Fibroblast of gingiva (primary cell): ENCODE measurements at regions not wholly inside any gene's neighbourhood (a gene's known extent, or its start where the extent isn't known, plus 50 kb on each side); places are given as distances from the start of the nearest gene placed in this dataset.

ENCODE experiments used
- DNase-seq: peaks from one replicate; pipeline ENCODE4 v3.0.0-alpha.2; 2011; ENCODE audit warnings: low read depth

DNA sequence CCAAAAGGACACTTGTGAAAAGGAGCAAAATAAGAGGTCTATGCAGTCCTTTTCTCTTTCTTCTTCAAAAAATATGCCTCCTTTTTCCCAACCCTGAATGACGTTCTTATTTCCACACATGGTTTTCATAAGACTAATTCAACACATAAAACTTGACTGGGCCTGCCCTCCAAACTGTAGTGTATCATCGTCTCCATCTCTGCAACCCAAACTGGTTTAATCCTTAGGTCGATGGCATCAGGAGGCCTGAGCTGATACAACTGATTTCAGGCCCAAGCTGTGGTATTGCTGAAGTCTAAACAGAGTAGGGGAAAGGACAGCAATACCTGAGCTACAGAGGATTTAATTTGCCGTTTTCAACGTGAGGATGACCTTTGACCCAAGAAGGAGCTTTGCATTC lies 130.0 kb upstream of the MTNR1B start:
- DNase-seq: no peak

DNA sequence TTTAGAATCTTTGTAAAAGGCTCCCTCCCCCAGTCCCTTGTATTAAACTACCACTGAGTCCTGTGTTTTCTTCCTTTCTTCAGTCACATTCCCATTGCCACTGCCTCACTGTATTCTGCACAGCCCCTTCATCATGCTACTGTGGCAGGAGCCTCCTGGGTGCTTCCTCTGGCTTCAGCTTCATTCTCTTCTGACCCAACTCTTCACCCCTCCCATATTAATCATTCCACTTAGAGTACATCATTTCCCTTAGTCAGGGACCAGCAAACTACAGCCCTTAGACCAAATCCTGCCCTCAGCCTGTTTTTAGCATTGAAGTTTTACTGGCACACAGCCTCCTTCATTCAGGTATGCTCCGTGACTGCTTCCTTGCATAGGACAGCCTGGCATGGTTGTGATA lies 127.7 kb upstream of the MTNR1B start:
- no peak for DNase-seq

DNA sequence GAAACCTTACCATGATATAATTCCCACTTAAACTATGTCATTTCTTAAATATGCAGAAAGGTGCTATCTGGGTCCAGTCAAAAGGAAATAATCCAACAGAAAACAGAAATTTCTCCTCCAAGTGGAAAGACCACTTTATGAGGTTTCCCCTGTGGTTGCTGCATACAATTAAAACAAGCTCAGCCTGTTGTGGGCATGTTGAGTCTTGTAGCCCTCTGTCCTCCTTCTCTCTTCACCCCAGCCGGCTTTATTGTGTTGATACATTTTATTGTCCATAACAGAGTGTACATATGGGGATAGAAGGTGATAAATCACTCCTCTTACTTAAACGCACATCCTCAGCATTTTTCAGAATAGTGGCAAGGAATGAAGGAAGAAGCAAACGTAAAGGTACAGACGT lies 126.0 kb upstream of the MTNR1B start:
- DNase-seq: no peak

DNA sequence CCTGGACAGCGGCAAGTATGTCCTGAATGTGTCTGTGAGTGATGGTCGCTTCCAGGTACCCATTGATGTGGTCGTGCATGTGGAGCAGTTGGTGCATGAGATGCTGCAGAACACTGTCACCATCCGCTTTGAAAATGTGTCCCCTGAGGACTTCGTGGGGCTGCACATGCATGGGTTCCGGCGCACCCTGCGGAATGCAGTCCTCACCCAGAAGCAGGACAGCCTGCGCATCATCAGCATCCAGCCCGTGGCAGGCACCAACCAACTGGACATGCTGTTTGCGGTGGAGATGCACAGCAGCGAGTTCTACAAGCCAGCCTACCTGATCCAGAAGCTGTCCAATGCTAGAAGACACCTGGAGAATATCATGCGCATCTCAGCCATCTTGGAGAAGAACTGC lies 125.3 kb upstream of the MTNR1B start:
- no peak for DNase-seq

DNA sequence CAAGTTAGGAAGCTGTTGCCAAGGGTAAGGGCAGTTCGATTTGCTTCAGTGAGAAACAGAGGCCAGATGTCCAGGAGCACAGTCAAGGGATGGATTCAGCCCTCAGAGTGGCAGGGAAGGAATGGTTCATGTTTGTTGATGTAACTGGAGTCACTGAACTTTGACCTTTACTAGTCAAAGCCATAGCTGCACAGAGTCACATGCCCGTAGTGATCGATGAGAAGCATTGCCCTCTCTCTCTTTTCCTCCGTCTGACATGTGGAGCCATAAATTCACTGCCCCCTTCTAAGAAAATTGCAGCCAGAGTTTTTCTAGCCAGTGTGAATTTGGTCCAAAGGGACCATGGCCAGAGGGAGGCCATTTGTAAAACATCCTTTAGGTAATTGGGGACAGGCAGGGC lies 124.1 kb upstream of the MTNR1B start:
- DNase-seq: no peak

DNA sequence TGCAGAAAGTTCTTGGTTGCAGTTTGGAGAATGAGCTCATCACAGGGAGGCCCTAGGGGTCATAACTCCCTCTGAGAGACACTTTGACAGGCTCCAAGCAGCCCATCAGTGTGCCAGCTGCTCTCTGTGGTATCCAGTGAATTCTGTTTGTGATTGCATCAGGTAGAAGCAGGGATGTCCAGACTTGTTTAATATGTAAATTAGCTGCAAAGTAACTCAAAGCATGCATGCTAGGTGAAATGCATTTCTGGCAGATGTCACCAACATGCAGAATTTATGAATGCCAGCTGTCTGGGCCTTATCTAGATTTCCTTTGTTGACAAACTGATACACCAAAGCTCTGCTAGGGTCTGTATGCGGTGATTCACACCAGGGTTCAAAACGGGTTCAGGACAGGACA lies 123.6 kb upstream of the MTNR1B start:
- no peak for DNase-seq

DNA sequence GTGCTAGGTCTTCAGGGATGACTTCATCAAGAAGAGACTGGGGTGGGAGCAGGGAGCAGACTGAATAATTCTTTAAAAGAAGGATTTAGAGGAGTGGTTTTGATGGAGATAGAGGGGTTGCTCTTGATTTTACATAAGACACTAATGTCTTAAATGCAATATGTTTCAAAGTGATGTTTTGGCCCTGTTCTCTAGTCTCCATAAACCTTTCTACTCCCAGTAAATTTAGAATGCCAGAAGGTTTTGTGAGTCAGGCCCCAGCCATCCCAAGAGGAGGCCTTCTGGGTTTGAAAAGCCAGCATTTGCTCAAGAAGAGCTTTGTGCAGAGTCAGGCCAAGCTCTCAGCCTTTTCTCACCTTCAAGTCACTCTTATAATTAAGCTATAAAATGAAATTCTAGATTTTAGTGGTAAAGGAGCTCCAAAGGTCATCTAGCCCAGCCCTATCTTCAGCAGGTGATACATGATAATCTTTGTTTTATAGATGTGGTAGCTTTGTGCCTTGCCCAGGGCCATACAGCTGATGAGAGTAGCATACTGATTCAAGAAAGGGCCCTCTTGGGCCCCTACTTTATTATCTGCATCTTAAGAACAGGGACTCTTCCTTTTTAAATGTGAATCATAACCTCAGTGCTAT lies 122.8 kb upstream of the MTNR1B start:
- DNase-seq: no peak

DNA sequence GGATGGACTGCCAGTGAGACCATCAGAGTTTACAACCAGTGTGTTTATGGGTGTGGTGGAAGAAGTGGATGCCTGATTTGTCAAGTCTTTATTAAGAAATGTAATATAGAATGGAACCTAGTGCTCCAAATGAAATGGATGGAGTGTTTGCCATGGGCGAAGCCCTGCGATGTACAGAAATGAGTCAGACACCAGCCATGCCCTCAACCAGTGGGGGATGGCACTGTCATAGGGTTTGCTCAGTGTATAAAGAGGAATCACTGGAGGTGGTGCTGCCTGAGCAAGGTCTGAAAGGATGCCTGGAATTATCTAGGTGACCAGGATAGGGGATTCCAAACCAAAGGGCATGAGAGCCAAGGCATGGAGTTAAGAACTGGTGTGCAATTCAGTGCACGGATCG lies 120.9 kb upstream of the MTNR1B start:
- DNase-seq: no peak

DNA sequence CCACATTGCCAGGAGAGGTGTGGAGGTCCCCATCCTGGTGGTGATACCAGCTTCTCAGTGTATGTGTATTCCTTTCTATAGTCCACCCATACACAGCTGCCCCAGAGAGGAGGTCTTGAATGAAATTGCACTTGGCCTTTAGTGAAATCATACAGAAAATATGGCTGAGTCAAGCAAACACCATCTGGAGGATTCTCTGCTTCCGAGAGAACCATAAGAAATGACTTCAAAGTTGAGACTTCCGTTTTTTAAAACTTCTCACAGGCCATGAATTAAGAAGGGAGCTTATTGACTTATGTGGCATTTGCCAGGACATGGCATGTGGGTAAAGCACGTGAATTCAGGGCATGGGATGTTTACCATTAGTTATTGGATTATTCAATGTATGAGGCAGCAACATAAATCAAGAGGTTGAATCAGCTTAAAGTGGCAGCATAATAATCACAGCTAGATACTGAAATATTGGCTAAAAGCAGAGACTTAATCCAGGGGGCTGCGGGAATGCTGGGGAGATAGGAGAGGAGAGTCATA lies 119.1 kb upstream of the MTNR1B start:
- no peak for DNase-seq

DNA sequence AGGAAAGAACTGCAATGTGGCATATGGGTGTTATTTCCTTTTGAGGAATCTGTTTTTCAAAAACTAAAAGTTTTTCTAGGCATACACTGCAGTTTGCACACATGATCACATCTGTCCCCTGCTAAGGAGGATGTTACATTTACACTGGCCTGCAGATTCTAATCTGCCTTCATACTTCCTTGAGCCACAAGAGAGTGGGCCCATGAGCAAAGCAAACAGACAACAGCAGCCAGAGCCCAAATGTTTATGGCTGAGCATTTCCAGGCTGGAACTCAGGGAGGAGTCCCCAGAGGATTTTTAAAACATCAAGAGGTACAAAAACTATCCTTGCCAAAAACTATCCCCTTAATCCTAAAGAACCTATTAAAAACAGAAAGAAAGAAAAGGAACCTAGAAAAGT lies 117.2 kb upstream of the MTNR1B start:
- DNase-seq: no peak

DNA sequence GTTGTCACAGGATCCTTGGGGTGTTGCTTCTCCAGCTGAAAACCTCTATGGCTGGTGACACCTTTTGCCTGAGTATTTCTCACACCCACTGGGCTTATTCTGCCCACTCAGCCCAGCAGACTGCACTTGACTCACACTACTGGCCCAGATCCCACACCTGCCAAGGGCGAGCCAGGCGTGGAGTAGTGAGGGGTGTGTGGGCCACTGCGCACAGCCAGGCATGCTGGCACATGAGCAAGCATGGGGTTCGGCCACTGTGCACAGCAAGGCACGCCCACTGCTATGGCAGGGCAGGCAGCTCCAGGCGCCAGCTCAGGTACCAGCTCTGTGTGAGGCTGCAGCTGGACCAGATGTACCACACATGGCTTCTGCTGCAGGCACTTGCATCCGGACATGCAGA lies 116.5 kb upstream of the MTNR1B start:
- DNase-seq: no peak

DNA sequence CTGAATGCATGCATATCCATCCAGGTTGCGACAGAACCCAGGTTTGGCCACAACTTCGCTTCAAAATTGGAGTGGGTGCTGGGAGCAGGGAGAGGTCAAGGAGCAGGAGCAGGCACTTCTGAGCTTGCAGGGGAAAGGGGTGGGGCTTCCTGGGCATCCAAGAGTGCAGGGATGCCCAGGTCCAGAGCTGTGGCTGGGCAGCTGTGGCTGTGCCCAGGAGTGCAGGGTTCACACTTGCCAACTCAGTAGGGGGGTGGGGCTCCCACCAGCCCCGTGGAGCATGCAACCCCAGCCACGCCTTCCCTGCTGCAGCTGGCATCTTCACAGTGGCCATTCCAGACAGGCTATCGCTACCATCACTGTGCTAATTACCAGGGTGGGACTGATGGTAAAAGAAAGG lies 115.3 kb upstream of the MTNR1B start:
- DNase-seq: no peak

DNA sequence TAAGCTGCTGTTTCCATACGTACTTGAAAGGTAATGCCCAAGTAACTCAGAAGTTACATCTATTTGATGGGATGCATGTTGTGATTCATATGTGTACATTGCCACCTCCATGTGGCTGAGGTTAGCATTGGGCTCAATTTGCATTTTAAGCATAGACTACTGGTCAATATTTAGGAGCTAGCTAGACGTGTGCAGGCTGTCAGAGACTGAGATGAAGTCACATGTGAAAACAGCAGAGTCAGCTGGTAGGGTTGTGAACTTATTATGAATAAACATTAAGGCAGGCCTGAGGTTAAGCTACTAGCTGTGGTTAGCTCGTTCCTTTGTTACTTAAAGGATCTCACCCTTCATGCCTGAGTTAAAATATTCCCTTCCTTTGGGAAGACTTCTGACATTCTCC lies 114.5 kb upstream of the MTNR1B start:
- DNase-seq: no peak

DNA sequence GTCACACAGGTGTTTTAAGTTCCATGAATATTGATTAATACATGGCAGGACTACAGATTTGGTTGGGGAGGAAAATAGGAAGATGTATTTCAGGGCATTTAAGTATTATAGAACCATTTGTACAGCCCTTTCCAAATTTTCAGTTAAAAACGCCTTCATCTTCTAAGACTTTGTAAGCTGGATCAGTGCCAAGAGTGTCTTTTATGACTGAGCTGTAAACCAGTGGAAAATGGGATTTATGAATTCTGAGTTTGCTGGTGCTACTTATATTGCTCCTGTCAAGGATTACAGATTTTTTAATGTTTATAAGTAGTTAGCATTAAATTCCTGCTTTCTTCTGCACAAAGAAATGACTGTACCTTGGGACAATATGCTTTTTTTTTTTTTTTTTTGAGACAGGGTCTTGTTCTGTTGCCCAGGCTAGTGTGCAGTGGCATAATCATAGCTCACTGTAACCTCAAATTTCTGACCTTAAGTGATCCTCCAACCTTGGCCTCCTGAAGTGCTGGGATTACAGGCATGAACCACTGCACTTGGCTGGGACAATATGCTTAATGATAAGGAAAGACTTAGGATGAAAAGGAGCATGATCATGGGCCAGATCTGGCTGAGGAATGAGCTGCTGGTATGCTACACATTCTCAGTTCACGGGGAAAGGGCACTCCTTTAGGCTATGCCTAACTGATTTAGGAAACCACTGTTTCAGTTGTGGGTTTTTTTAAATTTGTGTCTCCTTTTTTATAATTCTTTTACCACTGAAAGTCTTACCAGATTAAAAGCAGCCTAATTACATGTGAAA lies 113.6 kb upstream of the MTNR1B start:
- no peak for DNase-seq

DNA sequence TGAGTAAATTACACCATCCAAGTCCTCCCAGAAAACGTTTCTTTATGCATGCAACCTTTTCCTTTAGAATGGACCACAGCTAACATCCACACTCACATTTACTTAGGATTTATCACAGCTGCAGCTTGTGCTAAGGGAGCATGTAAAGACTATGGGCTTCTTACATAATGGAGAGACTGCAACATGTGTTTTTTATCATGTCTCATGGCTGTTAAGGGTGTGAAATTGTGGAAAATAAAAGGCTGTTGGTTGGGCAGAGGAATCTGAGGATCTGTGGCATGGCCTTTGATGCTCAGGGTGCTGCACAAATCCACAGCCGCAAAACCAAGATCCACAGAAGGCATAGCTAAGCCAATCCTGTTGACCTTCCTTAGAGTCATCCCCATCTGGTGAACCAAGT lies 112.0 kb upstream of the MTNR1B start:
- DNase-seq: no peak

DNA sequence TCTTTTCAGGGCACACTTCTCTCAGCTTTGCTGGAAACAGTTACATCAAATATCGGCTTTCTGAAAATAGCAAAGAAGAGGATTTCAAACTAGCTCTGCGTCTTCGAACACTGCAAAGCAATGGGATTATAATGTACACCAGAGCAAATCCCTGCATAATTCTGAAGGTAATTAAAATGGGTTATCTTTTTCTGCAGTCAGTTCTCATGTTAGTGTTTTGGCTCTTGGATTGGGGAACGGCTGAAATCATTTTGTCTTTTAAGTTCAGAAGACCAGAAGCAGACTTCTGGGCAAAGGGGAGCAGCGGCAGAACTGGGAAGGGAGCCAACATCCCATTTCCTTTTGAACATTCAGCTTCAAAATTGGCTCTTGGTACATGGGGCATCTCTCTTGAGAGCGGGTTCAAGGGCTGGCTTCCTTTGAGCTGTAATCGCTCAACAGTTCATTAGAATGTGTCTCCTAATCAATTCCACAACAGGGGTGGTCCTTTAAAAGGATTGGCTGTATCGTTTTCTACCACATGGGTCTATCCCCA lies 110.2 kb upstream of the MTNR1B start:
- no peak for DNase-seq

DNA sequence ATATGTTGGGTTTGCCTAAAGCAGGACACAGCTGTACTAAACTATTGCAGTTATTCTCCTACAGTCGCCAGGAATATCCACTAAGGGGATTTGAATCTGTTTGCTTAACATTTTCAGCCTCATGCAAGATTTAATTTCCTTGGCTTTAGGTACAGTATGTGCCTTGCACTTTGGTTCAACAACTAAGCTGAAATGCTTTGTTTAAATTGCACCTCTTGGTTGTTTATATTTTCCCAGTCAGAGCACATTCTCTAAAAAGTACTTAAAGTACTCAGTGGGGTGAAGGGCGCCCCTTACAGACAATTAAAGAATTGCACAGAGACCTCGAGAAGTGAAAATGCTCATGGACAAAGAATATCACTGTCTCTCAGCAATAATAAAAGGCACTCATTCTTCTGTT lies 107.8 kb upstream of the MTNR1B start:
- DNase-seq: no peak

DNA sequence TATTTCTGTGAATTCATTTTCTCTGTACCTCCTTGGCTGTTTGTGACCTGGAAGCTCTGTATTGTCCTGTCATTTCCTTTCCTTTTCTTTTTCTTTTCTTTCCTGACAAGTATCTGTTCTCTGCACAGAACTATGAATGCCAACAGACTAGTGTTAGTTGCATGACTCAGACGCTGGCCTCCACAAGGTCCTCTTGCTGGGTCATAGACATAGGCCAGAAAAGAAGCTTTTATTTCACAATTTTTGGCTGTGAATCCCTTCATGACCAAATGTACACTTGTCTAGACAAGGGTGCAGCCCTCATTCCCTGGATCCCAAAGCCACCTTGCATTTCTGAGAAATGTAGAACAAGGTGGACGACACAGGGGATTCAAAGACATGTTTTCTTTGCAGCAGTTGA lies 104.1 kb upstream of the MTNR1B start:
- DNase-seq: no peak

DNA sequence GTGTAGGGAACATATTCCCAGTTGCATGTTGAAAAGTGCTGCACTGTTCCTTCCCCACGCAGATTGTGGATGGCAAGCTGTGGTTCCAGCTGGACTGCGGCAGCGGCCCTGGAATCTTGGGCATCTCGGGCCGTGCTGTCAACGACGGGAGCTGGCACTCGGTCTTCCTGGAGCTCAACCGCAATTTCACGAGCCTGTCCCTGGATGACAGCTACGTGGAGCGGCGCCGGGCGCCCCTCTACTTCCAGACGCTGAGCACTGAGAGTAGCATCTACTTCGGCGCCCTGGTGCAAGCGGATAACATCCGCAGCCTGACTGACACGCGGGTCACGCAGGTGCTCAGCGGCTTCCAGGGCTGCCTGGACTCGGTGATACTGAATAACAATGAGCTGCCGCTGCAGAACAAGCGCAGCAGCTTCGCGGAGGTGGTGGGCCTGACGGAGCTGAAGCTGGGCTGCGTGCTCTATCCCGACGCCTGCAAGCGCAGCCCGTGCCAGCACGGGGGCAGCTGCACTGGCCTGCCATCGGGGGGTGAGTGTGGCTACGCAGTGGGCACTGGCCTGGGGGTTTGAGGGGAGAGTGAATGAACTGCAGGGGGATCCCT lies 102.7 kb upstream of the MTNR1B start:
- no peak for DNase-seq

DNA sequence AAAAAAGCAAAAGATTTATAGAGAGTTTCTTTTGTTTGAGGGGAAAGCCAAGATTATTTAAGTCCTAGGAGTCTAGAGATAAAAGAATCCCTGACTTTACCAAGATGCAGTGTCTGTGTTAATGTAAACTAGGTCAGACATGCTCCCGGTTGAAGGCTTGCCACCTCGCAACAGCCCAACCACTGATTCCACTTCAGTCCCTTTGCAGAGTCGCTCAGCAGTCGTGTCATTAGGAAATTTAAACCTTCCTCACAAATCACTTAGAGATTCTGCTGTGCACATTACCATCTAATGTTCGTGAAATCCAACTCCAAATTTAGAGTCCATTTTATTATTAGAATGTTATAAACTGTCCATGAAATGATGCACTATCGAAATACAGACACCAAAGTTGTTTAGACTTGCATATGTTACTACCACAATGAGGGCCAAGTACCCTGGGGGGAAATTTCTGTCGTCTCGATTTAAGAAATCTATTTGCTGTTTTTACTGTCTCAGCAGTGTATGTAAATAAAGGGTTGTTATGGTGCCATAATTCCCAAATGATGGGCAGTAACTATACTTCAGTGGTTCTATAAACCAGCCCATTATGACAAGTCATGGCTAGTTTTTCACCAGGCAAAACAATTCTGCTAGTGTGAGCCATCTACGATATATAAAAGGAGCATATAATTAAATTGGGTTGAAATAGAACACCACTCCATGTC lies 101.4 kb upstream of the MTNR1B start:
- no peak for DNase-seq

DNA sequence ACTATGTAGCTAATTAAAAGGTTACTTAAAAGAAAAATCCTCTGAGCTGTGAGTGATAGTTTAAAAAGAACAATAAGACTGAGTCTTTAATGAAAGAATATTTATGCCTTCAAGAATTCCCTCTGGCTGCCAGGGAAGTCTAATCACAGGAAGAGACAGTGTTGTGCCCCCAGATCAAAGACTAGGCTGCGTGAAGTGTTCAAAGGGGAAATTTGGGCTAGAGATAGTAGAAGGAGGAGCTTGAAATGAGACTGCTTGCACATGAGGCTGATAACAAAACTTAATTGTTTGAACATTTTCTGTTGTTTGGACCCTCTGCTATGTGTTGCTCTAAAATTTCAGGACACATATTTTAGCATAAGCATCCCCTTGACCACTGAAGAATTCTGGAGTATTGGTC lies 99.7 kb upstream of the MTNR1B start:
- no peak for DNase-seq

DNA sequence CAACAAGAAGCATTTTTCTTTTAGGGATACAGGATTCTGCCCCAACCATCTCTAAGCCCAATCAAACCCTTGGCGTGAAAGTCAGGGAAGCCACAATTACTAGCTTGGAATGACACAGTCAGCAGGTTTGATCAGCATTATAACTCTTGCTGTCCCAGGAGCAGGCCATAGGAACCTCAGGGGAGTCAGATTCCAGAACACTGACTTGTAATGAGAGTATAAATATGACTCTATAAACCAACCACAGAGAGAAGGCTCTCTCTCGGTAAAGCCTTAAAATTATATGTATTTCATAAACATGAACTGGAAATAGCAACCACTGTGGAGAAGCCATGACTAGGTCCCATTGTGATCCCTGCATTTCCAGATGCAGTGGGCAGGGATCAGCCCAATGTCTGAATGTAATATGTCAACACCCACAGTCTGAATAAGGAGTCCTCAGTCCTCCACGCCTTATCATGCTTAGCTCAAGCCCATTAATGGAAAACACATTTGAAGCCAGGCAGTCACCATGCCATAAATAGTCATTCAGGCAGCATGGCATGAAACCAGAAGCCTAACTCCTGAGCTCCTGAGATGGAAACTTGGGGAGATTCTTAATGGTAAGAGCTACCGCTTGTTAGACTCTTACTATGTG lies 99.1 kb upstream of the MTNR1B start:
- DNase-seq: no peak
